GM12878 (cell line): ENCODE measurements at regions not wholly inside any gene's neighbourhood (a gene's known extent, or its start where the extent isn't known, plus 50 kb on each side); places are given as distances from the start of the nearest gene placed in this dataset.

ENCODE experiments used
- ATAC-seq: fragments of 200-7000 bp; cut with Tn5 transposase; 3 replicates; pipeline ENCODE4 v1.9.1; 2020; ENCODE audit warnings: mild to moderate bottlenecking, moderate library complexity
- BruUV-seq: library from RNA; stranded (reverse); fragments of 400-500 nt; replicated peaks from 2 replicates; lab custom pipeline; 2021; lab: Mats Ljungman, UMichigan
- CTCF ChIA-PET: fragments of 300-600 bp; sonication (Branson Sonifier 250); formaldehyde crosslinking; extraction: SDS; loops from one replicate; lab custom pipeline; 2021; ENCODE audit warnings: inconsistent platforms; lab: Yijun Ruan, JAX
- POLR2A ChIA-PET: fragments of 350-600 bp; formaldehyde crosslinking; extraction: SDS; loops from one replicate; lab custom pipeline; 2021; ENCODE audit warnings: inconsistent platforms; lab: Charles Lee
- RAD21 ChIA-PET: fragments of 300-600 bp; sonication (Branson Sonifier 250); formaldehyde crosslinking; loops from one replicate; lab custom pipeline; 2023; ENCODE audit warnings: antibody characterized with exemption; ENCODE audit not compliant: unreplicated experiment; lab: Charles Lee
- SMC1A ChIA-PET: fragments of 300-600 bp; sonication (Branson Sonifier 250); formaldehyde crosslinking; loops from one replicate; lab custom pipeline; 2023; ENCODE audit not compliant: unreplicated experiment, uncharacterized antibody; lab: Charles Lee
- DNase-seq: peaks from one replicate; pipeline ENCODE4 v3.0.0-alpha.2; 2011; ENCODE audit warnings: low read depth, low spot score
- FAIRE-seq: peaks from 3 replicates; lab custom pipeline; 2011; peaks lifted over from hg19 to GRCh38; lab: Jason Lieb, UNC
- H2AFZ ChIP-seq: 2 replicates; pipeline ENCODE4 v1.6.0; 2011; ENCODE audit warnings: low read depth, low read length, control low read depth; ENCODE audit not compliant: control insufficient read depth
- H3K27ac ChIP-seq: 2 replicates; pipeline ENCODE4 v1.5.1; 2011; ENCODE audit warnings: control low read depth; ENCODE audit not compliant: control insufficient read depth, insufficient read depth
- H3K27me3 ChIP-seq, 2 experiments: replicated peaks in 1 of 2; 2 replicates each; pipeline versions ENCODE4 v1.6.0 to v1.6.1; 2011; ENCODE audit warnings: low read length in 1 of 2; ENCODE audit not compliant: control insufficient read depth in 2 of 2, insufficient read depth in 2 of 2
- H3K36me3 ChIP-seq, 2 experiments: 2 replicates each; pipeline ENCODE4 v1.5.1; 2011; ENCODE audit warnings: low read length in 1 of 2; ENCODE audit not compliant: control insufficient read depth in 2 of 2, insufficient read depth in 2 of 2
- H3K4me1 ChIP-seq: 2 replicates; pipeline ENCODE4 v1.6.1; 2011; ENCODE audit warnings: mild to moderate bottlenecking, low read length, moderate library complexity, mixed read lengths; ENCODE audit not compliant: control insufficient read depth, insufficient read depth
- H3K4me2 ChIP-seq: 2 replicates; pipeline ENCODE4 v1.6.0; 2011; ENCODE audit warnings: control low read depth; ENCODE audit not compliant: control insufficient read depth, insufficient read depth
- H3K4me3 ChIP-seq: fragments of 200-600 bp; sonication (generic); 2 replicates; pipeline ENCODE4 v1.5.1; 2016
- H3K79me2 ChIP-seq: 2 replicates; pipeline ENCODE4 v1.6.0; 2011; ENCODE audit warnings: low read length; ENCODE audit not compliant: control insufficient read depth, insufficient read depth
- H3K9ac ChIP-seq: 2 replicates; pipeline ENCODE4 v1.8.0; 2011; ENCODE audit warnings: low read length, control low read depth, mixed read lengths; ENCODE audit not compliant: control insufficient read depth, insufficient read depth
- H3K9me3 ChIP-seq: replicated peaks from 3 replicates; pipeline ENCODE4 v1.5.1; 2011; ENCODE audit warnings: mild to moderate bottlenecking, low read length; ENCODE audit not compliant: control insufficient read depth, insufficient read depth
- H4K20me1 ChIP-seq: 2 replicates; pipeline ENCODE4 v1.6.0; 2011; ENCODE audit not compliant: control insufficient read depth, insufficient read depth
- CBX5 ChIP-seq: sonication (generic); IDR thresholded peaks from 2 replicates; pipeline ENCODE4 v1.6.1; 2016; ENCODE audit warnings: low read depth, moderate library complexity, mild to moderate bottlenecking, inconsistent platforms
- NR2C1 ChIP-seq: fragments of 450-650 bp; IDR thresholded peaks from 2 replicates; pipeline ENCODE4 v1.6.1; 2017; ENCODE audit warnings: antibody characterized with exemption, mild to moderate bottlenecking, moderate library complexity
- RBBP5 ChIP-seq: fragments of 200-600 bp; sonication (generic); conservative IDR thresholded peaks from 2 replicates; pipeline ENCODE4 v1.6.1; 2016
- WGBS: methylation state at CpG from one replicate; pipeline ENCODE4 v1.1.6; 2016; ENCODE audit warnings: low lambda C conversion rate; ENCODE audit not compliant: insufficient replicate concordance, insufficient coverage; ENCODE audit errors: missing lambda C conversion rate; 5-methylcytosine and 5-hydroxymethylcytosine counted together
- in situ Hi-C: fragments of 300-500 bp; cut with MboI; formaldehyde crosslinking; loops from 9 replicates; pipeline ENCODE4 v1.14.3; 2018; ENCODE audit warnings: mixed read lengths
- intact Hi-C: fragments of 100-400 bp; cut with micrococcal nuclease; formaldehyde crosslinking; loops from one replicate; pipeline ENCODE4 v1.14.2; 2022; ENCODE audit not compliant: unreplicated experiment
- TF ChIP-seq, protein P1 (sequence below): fragments of 450-650 bp; IDR thresholded peaks from 2 replicates; pipeline ENCODE4 v1.6.1; 2017; ENCODE audit warnings: mild to moderate bottlenecking, low read depth, inconsistent platforms; ENCODE audit not compliant: poor library complexity, severe bottlenecking
- TF ChIP-seq, protein P2 (sequence below): IDR thresholded peaks from 2 replicates; pipeline ENCODE4 v1.6.1; 2012; ENCODE audit warnings: mild to moderate bottlenecking, low read depth, low read length

DNA sequence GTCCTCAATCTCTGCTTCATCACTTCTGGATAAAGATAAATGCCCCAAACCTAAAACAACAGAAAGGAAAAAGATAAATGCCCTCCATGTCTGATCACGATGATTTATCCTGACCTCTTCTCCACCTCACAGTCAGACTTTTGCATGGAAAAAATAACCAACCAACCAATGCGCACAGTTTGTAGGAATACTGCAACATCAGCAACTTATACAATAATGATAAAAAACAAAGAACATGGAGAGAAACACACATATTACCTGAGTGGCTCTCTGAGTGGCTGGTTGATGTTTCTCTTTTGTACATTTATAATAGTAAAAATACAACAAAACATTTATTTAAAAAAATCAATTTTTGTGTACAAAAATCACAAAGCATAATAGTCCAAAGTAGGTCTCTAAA, 93.0 kb upstream of the PUDP start:
- no peaks in the 10 kb centered on the region for H3K79me2 ChIP-seq

More for the DNA sequence above, 93.0 kb upstream of the PUDP start:
- no peak for DNase-seq
- POLR2A ChIA-PET, result no interaction called here
- Histone ChIP-seq H3K27me3 (no peaks in the 10 kb centered on the region), H4K20me1 (no peaks in the 10 kb centered on the region), H3K27ac (no peak overlapping the region), H3K9me3 (no peaks in the 10 kb centered on the region), H3K9ac (no peak overlapping the region)
- no peak for ATAC-seq
- in situ Hi-C loops, result no loop called here
- FAIRE-seq, result no peak
- 100% methylated on average over 2 of the region's 2 CpGs for WGBS
- no TSS peak for BruUV-seq
- TF ChIP-seq RBBP5, result no peak
- TF ChIP-seq, protein P1, sequence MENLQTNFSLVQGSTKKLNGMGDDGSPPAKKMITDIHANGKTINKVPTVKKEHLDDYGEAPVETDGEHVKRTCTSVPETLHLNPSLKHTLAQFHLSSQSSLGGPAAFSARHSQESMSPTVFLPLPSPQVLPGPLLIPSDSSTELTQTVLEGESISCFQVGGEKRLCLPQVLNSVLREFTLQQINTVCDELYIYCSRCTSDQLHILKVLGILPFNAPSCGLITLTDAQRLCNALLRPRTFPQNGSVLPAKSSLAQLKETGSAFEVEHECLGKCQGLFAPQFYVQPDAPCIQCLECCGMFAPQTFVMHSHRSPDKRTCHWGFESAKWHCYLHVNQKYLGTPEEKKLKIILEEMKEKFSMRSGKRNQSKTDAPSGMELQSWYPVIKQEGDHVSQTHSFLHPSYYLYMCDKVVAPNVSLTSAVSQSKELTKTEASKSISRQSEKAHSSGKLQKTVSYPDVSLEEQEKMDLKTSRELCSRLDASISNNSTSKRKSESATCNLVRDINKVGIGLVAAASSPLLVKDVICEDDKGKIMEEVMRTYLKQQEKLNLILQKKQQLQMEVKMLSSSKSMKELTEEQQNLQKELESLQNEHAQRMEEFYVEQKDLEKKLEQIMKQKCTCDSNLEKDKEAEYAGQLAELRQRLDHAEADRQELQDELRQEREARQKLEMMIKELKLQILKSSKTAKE, result no peak
- no peak for TF ChIP-seq NR2C1
- TF ChIP-seq CBX5, result no peak
- TF ChIP-seq, protein P2, sequence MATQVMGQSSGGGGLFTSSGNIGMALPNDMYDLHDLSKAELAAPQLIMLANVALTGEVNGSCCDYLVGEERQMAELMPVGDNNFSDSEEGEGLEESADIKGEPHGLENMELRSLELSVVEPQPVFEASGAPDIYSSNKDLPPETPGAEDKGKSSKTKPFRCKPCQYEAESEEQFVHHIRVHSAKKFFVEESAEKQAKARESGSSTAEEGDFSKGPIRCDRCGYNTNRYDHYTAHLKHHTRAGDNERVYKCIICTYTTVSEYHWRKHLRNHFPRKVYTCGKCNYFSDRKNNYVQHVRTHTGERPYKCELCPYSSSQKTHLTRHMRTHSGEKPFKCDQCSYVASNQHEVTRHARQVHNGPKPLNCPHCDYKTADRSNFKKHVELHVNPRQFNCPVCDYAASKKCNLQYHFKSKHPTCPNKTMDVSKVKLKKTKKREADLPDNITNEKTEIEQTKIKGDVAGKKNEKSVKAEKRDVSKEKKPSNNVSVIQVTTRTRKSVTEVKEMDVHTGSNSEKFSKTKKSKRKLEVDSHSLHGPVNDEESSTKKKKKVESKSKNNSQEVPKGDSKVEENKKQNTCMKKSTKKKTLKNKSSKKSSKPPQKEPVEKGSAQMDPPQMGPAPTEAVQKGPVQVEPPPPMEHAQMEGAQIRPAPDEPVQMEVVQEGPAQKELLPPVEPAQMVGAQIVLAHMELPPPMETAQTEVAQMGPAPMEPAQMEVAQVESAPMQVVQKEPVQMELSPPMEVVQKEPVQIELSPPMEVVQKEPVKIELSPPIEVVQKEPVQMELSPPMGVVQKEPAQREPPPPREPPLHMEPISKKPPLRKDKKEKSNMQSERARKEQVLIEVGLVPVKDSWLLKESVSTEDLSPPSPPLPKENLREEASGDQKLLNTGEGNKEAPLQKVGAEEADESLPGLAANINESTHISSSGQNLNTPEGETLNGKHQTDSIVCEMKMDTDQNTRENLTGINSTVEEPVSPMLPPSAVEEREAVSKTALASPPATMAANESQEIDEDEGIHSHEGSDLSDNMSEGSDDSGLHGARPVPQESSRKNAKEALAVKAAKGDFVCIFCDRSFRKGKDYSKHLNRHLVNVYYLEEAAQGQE, result no peak
- TF ChIP-seq, all 136 proteins: peak for 0
- SMC1A ChIA-PET, result interaction anchor here (0.8 to 2.6 kb wide), 5 partner anchors 15 to 200 kb away, joined by 3 to 12 read pairs (median 5); no protein-coding TSS in a partner anchor
- RAD21 ChIA-PET, result interaction anchor here (1.7 to 1.8 kb wide), 3 partner anchors 18 to 90 kb away, joined by 4 to 6 read pairs (median 4); no protein-coding TSS in a partner anchor
- Histone ChIP-seq H3K36me3 (no peaks in the 10 kb centered on the region), H3K4me3 (no peak overlapping the region), H3K4me2 (no peak overlapping the region), H2AFZ (no peak overlapping the region), H3K4me1 (peaks cover 11% of the 10 kb centered on the region)
- intact Hi-C loops, result no loop called here
- CTCF ChIA-PET, result interaction anchor here (0.5 to 1.1 kb wide), 3 partner anchors 24 to 530 kb away, joined by 3 read pairs; no protein-coding TSS in a partner anchor
